ENCODE measurements at regions not wholly inside any gene's neighbourhood (a gene's known extent, or its start where the extent isn't known, plus 50 kb on each side); places are given as distances from the start of the nearest gene placed in this dataset.

DNA sequence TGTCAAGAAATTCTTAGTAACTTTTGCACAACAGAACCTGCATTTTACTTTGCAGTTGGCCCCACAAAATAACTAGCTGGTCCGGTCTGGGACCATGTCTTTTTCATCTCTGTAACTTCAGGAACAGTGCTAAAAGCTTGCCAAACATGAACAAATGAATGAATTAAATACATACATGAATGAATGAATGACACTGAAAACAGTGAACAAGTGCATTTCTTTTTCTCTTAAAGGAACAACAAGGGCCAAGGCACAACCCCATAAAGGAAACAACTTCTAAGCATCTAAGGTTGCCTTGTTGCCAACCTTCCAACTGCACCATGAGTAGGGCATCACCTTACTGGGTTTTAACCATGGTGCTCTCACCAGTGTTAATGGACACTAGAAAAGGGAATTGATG lies 534.4 kb upstream of the PKN2 start:
- no peak for DNase-seq (ENCODE audit: low read depth in 1 of 2, low spot score in 1 of 2)
- TF ChIP-seq, protein P1, sequence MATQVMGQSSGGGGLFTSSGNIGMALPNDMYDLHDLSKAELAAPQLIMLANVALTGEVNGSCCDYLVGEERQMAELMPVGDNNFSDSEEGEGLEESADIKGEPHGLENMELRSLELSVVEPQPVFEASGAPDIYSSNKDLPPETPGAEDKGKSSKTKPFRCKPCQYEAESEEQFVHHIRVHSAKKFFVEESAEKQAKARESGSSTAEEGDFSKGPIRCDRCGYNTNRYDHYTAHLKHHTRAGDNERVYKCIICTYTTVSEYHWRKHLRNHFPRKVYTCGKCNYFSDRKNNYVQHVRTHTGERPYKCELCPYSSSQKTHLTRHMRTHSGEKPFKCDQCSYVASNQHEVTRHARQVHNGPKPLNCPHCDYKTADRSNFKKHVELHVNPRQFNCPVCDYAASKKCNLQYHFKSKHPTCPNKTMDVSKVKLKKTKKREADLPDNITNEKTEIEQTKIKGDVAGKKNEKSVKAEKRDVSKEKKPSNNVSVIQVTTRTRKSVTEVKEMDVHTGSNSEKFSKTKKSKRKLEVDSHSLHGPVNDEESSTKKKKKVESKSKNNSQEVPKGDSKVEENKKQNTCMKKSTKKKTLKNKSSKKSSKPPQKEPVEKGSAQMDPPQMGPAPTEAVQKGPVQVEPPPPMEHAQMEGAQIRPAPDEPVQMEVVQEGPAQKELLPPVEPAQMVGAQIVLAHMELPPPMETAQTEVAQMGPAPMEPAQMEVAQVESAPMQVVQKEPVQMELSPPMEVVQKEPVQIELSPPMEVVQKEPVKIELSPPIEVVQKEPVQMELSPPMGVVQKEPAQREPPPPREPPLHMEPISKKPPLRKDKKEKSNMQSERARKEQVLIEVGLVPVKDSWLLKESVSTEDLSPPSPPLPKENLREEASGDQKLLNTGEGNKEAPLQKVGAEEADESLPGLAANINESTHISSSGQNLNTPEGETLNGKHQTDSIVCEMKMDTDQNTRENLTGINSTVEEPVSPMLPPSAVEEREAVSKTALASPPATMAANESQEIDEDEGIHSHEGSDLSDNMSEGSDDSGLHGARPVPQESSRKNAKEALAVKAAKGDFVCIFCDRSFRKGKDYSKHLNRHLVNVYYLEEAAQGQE (IDR thresholded peaks at IDR 0.05; ENCODE audit: insufficient replicate concordance, low read depth), result no peak
- no peak for TF ChIP-seq POLR2AphosphoS5 (IDR thresholded peaks at IDR 0.05; ENCODE audit: low read depth)
- TF ChIP-seq, protein P2, sequence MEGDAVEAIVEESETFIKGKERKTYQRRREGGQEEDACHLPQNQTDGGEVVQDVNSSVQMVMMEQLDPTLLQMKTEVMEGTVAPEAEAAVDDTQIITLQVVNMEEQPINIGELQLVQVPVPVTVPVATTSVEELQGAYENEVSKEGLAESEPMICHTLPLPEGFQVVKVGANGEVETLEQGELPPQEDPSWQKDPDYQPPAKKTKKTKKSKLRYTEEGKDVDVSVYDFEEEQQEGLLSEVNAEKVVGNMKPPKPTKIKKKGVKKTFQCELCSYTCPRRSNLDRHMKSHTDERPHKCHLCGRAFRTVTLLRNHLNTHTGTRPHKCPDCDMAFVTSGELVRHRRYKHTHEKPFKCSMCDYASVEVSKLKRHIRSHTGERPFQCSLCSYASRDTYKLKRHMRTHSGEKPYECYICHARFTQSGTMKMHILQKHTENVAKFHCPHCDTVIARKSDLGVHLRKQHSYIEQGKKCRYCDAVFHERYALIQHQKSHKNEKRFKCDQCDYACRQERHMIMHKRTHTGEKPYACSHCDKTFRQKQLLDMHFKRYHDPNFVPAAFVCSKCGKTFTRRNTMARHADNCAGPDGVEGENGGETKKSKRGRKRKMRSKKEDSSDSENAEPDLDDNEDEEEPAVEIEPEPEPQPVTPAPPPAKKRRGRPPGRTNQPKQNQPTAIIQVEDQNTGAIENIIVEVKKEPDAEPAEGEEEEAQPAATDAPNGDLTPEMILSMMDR (IDR thresholded peaks at IDR 0.05; ENCODE audit: insufficient read depth, low read length), result no peak
- TF ChIP-seq SPI1 (IDR thresholded peaks at IDR 0.05; ENCODE audit: borderline replicate concordance, low read depth), result no peak
- no peak for TF ChIP-seq GABPA (IDR thresholded peaks at IDR 0.05; ENCODE audit: low read depth)
- Histone ChIP-seq H3K27ac (replicated peaks) (no peak overlapping the region), H3K27me3 (ENCODE audit: insufficient read depth, poor library complexity, severe bottlenecking) (no peaks in the 10 kb centered on the region), H3K4me3 (replicated peaks; ENCODE audit: insufficient read depth, low read length) (no peak overlapping the region)

DNA sequence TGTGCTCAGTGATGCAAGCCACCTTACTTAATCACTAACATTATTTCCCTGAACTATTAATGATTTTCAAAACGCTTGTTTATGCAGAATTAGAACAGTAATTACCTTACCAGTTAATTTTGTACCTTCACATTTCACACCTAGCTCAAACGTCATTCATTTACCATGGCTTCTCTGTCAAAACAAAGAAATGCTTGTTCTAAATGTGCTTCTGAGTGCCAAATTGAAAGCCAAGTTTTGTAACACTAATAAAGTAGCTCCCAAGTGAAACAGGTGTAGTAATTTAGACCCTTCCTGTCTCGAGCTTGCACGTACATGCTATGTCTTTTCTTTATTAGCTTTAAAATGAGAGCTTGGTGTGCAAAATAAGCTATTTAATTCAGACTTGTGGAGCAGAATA lies 533.7 kb upstream of the PKN2 start:
- DNase-seq (ENCODE audit: low read depth in 1 of 2, low spot score in 1 of 2), result no peak
- Histone ChIP-seq H3K27ac (replicated peaks) (no peak overlapping the region), H3K27me3 (ENCODE audit: insufficient read depth, poor library complexity, severe bottlenecking) (no peaks in the 10 kb centered on the region), H3K4me3 (replicated peaks; ENCODE audit: insufficient read depth, low read length) (no peak overlapping the region)
- TF ChIP-seq GABPA (IDR thresholded peaks at IDR 0.05; ENCODE audit: low read depth), result no peak
- TF ChIP-seq POLR2AphosphoS5 (IDR thresholded peaks at IDR 0.05; ENCODE audit: low read depth), result no peak
- TF ChIP-seq, protein P1 (IDR thresholded peaks at IDR 0.05; ENCODE audit: insufficient replicate concordance, low read depth), result no peak
- no peak for TF ChIP-seq SPI1 (IDR thresholded peaks at IDR 0.05; ENCODE audit: borderline replicate concordance, low read depth)
- TF ChIP-seq, protein P2 (IDR thresholded peaks at IDR 0.05; ENCODE audit: insufficient read depth, low read length), result no peak

DNA sequence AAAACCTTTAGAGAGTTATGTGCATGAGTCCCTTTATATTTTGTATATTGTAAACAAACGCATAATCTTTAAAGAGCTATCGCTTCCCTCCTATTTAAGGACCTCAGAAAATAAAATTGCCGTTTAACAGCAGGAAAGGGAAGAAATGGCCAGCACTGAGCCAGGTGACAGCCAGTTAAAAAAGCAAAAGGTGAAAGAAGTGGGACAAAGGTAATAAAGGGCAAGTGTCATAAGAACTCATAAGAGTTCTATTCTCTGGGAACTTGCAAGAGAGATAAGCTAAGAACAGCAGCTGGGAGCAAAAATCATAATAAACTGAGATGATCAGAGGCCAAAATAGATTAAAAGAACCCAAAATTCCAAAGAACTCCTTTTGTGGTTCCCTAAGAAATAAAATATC lies 520.9 kb upstream of the PKN2 start:
- no peak for DNase-seq (ENCODE audit: low read depth in 1 of 2, low spot score in 1 of 2)
- Histone ChIP-seq H3K27me3 (ENCODE audit: insufficient read depth, poor library complexity, severe bottlenecking) (peaks cover 2% of the 10 kb centered on the region), H3K4me3 (replicated peaks; ENCODE audit: insufficient read depth, low read length) (no peak overlapping the region), H3K27ac (replicated peaks) (no peak overlapping the region)
- no peak for TF ChIP-seq GABPA (IDR thresholded peaks at IDR 0.05; ENCODE audit: low read depth)
- no peak for TF ChIP-seq SPI1 (IDR thresholded peaks at IDR 0.05; ENCODE audit: borderline replicate concordance, low read depth)
- TF ChIP-seq, protein P2 (IDR thresholded peaks at IDR 0.05; ENCODE audit: insufficient read depth, low read length), result no peak
- TF ChIP-seq POLR2AphosphoS5 (IDR thresholded peaks at IDR 0.05; ENCODE audit: low read depth), result no peak
- TF ChIP-seq, protein P1 (IDR thresholded peaks at IDR 0.05; ENCODE audit: insufficient replicate concordance, low read depth), result no peak

All from HL-60 (cell line).